IMR-90 (cell line): ENCODE measurements at regions not wholly inside any gene's neighbourhood (a gene's known extent, or its start where the extent isn't known, plus 50 kb on each side); places are given as distances from the start of the nearest gene placed in this dataset.

Experiments
- ATAC-seq: fragments of 200-7000 bp; cut with Tn5 transposase; 2 replicates; pipeline ENCODE4 v1.9.1; 2020; ENCODE audit warnings: low read depth, mild to moderate bottlenecking, moderate library complexity
- BruUV-seq: library from RNA; stranded (reverse); fragments of 400-500 nt; replicated peaks from 2 replicates; lab custom pipeline; 2021; lab: Mats Ljungman, UMichigan
- CTCF ChIA-PET: fragments of 300-600 bp; formaldehyde crosslinking; extraction: SDS; loops from one replicate; lab custom pipeline; 2021; ENCODE audit warnings: antibody characterized with exemption; lab: Yijun Ruan, JAX
- POLR2A ChIA-PET: fragments of 300-600 bp; sonication (Branson Sonifier 250); formaldehyde crosslinking; loops from one replicate; lab custom pipeline; 2022; ENCODE audit warnings: antibody characterized with exemption; ENCODE audit not compliant: unreplicated experiment; lab: Charles Lee
- DNase-seq: peaks from one replicate; pipeline ENCODE4 v3.0.0; 2013
- H2AFZ ChIP-seq: replicated peaks from 2 replicates; pipeline ENCODE3; 2013; ENCODE audit warnings: low read length, mild to moderate bottlenecking; ENCODE audit not compliant: poor library complexity
- H2AK5ac ChIP-seq: 2 replicates; pipeline ENCODE4 v1.6.1; 2013; ENCODE audit warnings: low read depth, low read length, inconsistent platforms
- H2AK9ac ChIP-seq: replicated peaks from 2 replicates; pipeline ENCODE3; 2013; ENCODE audit warnings: mild to moderate bottlenecking, low read depth, low read length, moderate library complexity; ENCODE audit not compliant: poor library complexity
- H2BK120ac ChIP-seq: 2 replicates; pipeline ENCODE4 v1.6.1; 2013; ENCODE audit warnings: low read depth, low read length, inconsistent platforms
- H2BK15ac ChIP-seq: 3 replicates; pipeline ENCODE4 v1.6.1; 2013; ENCODE audit warnings: low read depth, low read length, inconsistent platforms
- H2BK20ac ChIP-seq: 2 replicates; pipeline ENCODE4 v1.6.1; 2013; ENCODE audit warnings: low read depth, mild to moderate bottlenecking, inconsistent platforms, low read length, moderate library complexity
- H2BK5ac ChIP-seq: 2 replicates; pipeline ENCODE4 v1.6.1; 2013; ENCODE audit warnings: mild to moderate bottlenecking, low read depth, low read length, inconsistent platforms; ENCODE audit not compliant: poor library complexity, severe bottlenecking
- H3K14ac ChIP-seq: replicated peaks from 2 replicates; pipeline ENCODE4 v1.6.1; 2013; ENCODE audit warnings: low read depth, low read length, inconsistent platforms
- H3K18ac ChIP-seq: 2 replicates; pipeline ENCODE4 v1.6.1; 2013; ENCODE audit warnings: low read depth, low read length, control low read depth
- H3K23ac ChIP-seq: 2 replicates; pipeline ENCODE4 v1.6.1; 2013; ENCODE audit warnings: low read depth, low read length, inconsistent platforms
- H3K27ac ChIP-seq: 2 replicates; pipeline ENCODE4 v1.5.1; 2013; ENCODE audit warnings: mild to moderate bottlenecking, control low read depth, low read length; ENCODE audit not compliant: insufficient read depth
- H3K27me3 ChIP-seq: 2 replicates; pipeline ENCODE4 v1.6.1; 2013; ENCODE audit warnings: low read length; ENCODE audit not compliant: control insufficient read depth, insufficient read depth
- H3K36me3 ChIP-seq: 2 replicates; pipeline ENCODE4 v1.6.1; 2013; ENCODE audit warnings: low read length, mixed read lengths; ENCODE audit not compliant: control insufficient read depth, insufficient read depth
- H3K4ac ChIP-seq: 2 replicates; pipeline ENCODE4 v1.6.1; 2013; ENCODE audit warnings: low read depth, low read length, inconsistent platforms
- H3K4me1 ChIP-seq: 2 replicates; pipeline ENCODE4 v1.6.1; 2013; ENCODE audit warnings: low read length, mixed read lengths; ENCODE audit not compliant: control insufficient read depth, insufficient read depth
- H3K4me2 ChIP-seq: 2 replicates; pipeline ENCODE4 v1.6.1; 2013; ENCODE audit warnings: low read depth, mild to moderate bottlenecking, control low read depth, low read length, moderate library complexity
- H3K4me3 ChIP-seq: 2 replicates; pipeline ENCODE4 v1.5.1; 2013; ENCODE audit warnings: low read depth, mild to moderate bottlenecking, control low read depth, low read length, moderate library complexity; ENCODE audit not compliant: insufficient read depth
- H3K56ac ChIP-seq: 2 replicates; pipeline ENCODE4 v1.6.1; 2013; ENCODE audit warnings: low read length, inconsistent platforms; ENCODE audit not compliant: insufficient read depth; ENCODE audit errors: extremely low read depth
- H3K79me1 ChIP-seq, 2 experiments: 2 replicates each; pipeline ENCODE4 v1.6.1; 2013; ENCODE audit warnings: low read length in 2 of 2, inconsistent platforms in 1 of 2, low read depth in 1 of 2
- H3K9ac ChIP-seq: 2 replicates; pipeline ENCODE4 v1.6.1; 2013; ENCODE audit warnings: low read depth, low read length, control low read depth
- H3K9me1 ChIP-seq: 2 replicates; pipeline ENCODE4 v1.6.1; 2013; ENCODE audit warnings: low read length, inconsistent platforms; ENCODE audit not compliant: insufficient read depth
- H3K9me3 ChIP-seq: 2 replicates; pipeline ENCODE4 v1.6.1; 2013; ENCODE audit warnings: low read length; ENCODE audit not compliant: control insufficient read depth, insufficient read depth
- H4K20me1 ChIP-seq: 2 replicates; pipeline ENCODE4 v1.6.1; 2013; ENCODE audit warnings: low read length, inconsistent platforms; ENCODE audit not compliant: insufficient read depth
- H4K5ac ChIP-seq: 2 replicates; pipeline ENCODE4 v1.6.1; 2013; ENCODE audit warnings: mild to moderate bottlenecking, low read depth, low read length, control low read depth
- H4K8ac ChIP-seq, 2 experiments: 2 replicates each; pipeline ENCODE4 v1.6.1; 2013; ENCODE audit warnings: low read depth in 2 of 2, low read length in 2 of 2, control low read depth in 1 of 2, inconsistent platforms in 1 of 2
- H4K91ac ChIP-seq: 2 replicates; pipeline ENCODE4 v1.6.1; 2013; ENCODE audit warnings: low read depth, low read length, inconsistent platforms; ENCODE audit not compliant: insufficient read depth
- BHLHE40 ChIP-seq: fragments of 150-350 bp; IDR thresholded peaks from 2 replicates; pipeline ENCODE4 v1.6.1; 2016; ENCODE audit warnings: mild to moderate bottlenecking, low read depth, low read length
- CEBPB ChIP-seq: IDR thresholded peaks from 2 replicates; pipeline ENCODE4 v1.6.1; 2012; ENCODE audit warnings: low read depth, low read length, improper control_type of control experiment
- CHD1 ChIP-seq: IDR thresholded peaks from 2 replicates; pipeline ENCODE4 v1.6.1; 2012; ENCODE audit warnings: low read depth, low read length, improper control_type of control experiment
- FOS ChIP-seq: fragments of 150-350 bp; IDR thresholded peaks from 2 replicates; pipeline ENCODE4 v1.6.1; 2016; ENCODE audit warnings: low read depth, low read length
- MAFK ChIP-seq: IDR thresholded peaks from 2 replicates; pipeline ENCODE4 v1.6.1; 2012; ENCODE audit warnings: low read depth, low read length, improper control_type of control experiment
- MAZ ChIP-seq: IDR thresholded peaks from 2 replicates; pipeline ENCODE4 v1.6.1; 2012; ENCODE audit warnings: low read depth, mild to moderate bottlenecking, low read length, improper control_type of control experiment, moderate library complexity, borderline replicate concordance
- MXI1 ChIP-seq: IDR thresholded peaks from 2 replicates; pipeline ENCODE4 v1.6.1; 2012; ENCODE audit warnings: low read depth, mild to moderate bottlenecking, low read length, moderate library complexity, borderline replicate concordance
- NFE2L2 ChIP-seq: fragments of 150-350 bp; IDR thresholded peaks from 2 replicates; pipeline ENCODE4 v1.6.1; 2016; ENCODE audit warnings: low read depth, mild to moderate bottlenecking, low read length
- POLR2A ChIP-seq: IDR thresholded peaks from 2 replicates; pipeline ENCODE4 v1.6.1; 2012; ENCODE audit warnings: mild to moderate bottlenecking, low read depth, low read length
- RAD21 ChIP-seq: IDR thresholded peaks from 2 replicates; pipeline ENCODE4 v1.6.1; 2012; ENCODE audit warnings: low read length, improper control_type of control experiment
- RCOR1 ChIP-seq: IDR thresholded peaks from 2 replicates; pipeline ENCODE4 v1.6.1; 2012; ENCODE audit warnings: mild to moderate bottlenecking, low read length, improper control_type of control experiment; ENCODE audit not compliant: insufficient replicate concordance
- RFX5 ChIP-seq: IDR thresholded peaks from 2 replicates; pipeline ENCODE4 v1.8.0; 2012; ENCODE audit warnings: low read depth, mild to moderate bottlenecking, low read length, moderate library complexity
- SMC3 ChIP-seq: fragments of 150-350 bp; IDR thresholded peaks from 2 replicates; pipeline ENCODE4 v1.6.1; 2016; ENCODE audit warnings: low read depth, mild to moderate bottlenecking, antibody characterized with exemption, low read length, moderate library complexity
- whole genome bisulfite sequencing, 2 experiments: methylation state at CpG; one replicate each; pipeline versions ENCODE4 v1.1.5 to v1.1.7; 2013; ENCODE audit warnings: missing lambda C conversion rate in 2 of 2; ENCODE audit not compliant: insufficient read length in 1 of 2; ENCODE audit errors: extremely low coverage in 2 of 2; 5-methylcytosine and 5-hydroxymethylcytosine counted together
- dilution Hi-C: fragments of 300-500 bp; cut with HindIII; formaldehyde crosslinking; loops from one replicate; pipeline ENCODE4 v1.14.3; 2018; ENCODE audit warnings: low sequenced_read_pairs; ENCODE audit not compliant: unreplicated experiment
- in situ Hi-C: fragments of 300-500 bp; cut with MboI; formaldehyde crosslinking; loops from 3 replicates; pipeline ENCODE4 v1.14.3; 2019; ENCODE audit warnings: low sequenced_read_pairs, inconsistent platforms, mixed read lengths
- intact Hi-C: fragments of 100-400 bp; cut with micrococcal nuclease; formaldehyde crosslinking; loops from 2 replicates; pipeline ENCODE4 v1.10.0; 2022
- TF ChIP-seq, protein P1 (sequence below): fragments of 150-350 bp; IDR thresholded peaks from 2 replicates; pipeline ENCODE4 v1.6.1; 2017; ENCODE audit warnings: mild to moderate bottlenecking, antibody characterized with exemption, low read length, low read depth
- TF ChIP-seq, protein P2 (sequence below): fragments of 150-350 bp; IDR thresholded peaks from 2 replicates; pipeline ENCODE4 v1.6.1; 2016; ENCODE audit warnings: low read depth, mild to moderate bottlenecking, low read length, moderate library complexity, borderline replicate concordance
- TF ChIP-seq, protein P3 (sequence below): conservative IDR thresholded peaks from 2 replicates; pipeline ENCODE4 v1.5.1; 2012; ENCODE audit warnings: mild to moderate bottlenecking, low read depth, low read length, improper control_type of control experiment

DNA sequence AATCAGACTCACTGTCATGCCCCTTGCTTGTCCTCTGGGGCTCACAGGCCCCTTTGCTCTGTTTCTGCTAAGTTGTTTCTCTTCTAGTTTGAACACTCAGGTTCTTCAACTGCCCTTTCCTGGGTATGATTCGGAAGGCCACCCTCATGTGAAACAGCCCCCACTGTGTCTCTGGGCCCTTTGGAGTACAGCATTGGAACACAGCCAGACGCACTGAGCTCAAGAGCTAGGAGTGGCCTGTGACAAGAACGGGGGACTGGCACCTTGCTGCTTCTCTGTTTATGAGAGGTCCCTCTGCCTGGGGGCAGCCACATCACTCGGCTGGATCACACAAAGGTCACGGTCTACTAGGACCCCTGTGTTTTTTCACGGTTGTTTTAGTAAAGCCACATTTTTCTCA is 114.4 kb upstream of the ZC3H12A start:
- H3K4ac ChIP-seq = no peak overlapping the region
- H3K4me2 ChIP-seq = no peak overlapping the region
- no peak overlapping the region for H2BK5ac ChIP-seq
- H3K9me1 ChIP-seq = no peaks in the 10 kb centered on the region
- no peak for TF ChIP-seq CHD1
- no peak for TF ChIP-seq SMC3
- TF ChIP-seq, protein P1, sequence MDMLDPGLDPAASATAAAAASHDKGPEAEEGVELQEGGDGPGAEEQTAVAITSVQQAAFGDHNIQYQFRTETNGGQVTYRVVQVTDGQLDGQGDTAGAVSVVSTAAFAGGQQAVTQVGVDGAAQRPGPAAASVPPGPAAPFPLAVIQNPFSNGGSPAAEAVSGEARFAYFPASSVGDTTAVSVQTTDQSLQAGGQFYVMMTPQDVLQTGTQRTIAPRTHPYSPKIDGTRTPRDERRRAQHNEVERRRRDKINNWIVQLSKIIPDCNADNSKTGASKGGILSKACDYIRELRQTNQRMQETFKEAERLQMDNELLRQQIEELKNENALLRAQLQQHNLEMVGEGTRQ = no peak
- no peak for TF ChIP-seq NFE2L2
- TF ChIP-seq CEBPB = no peak
- no peak for TF ChIP-seq BHLHE40
- no peak for TF ChIP-seq MAZ
- no peak for TF ChIP-seq RCOR1
- TF ChIP-seq MXI1 = no peak
- TF ChIP-seq POLR2A = no peak
- TF ChIP-seq RFX5 = no peak
- TF ChIP-seq RAD21 = no peak
- TF ChIP-seq, protein P2, sequence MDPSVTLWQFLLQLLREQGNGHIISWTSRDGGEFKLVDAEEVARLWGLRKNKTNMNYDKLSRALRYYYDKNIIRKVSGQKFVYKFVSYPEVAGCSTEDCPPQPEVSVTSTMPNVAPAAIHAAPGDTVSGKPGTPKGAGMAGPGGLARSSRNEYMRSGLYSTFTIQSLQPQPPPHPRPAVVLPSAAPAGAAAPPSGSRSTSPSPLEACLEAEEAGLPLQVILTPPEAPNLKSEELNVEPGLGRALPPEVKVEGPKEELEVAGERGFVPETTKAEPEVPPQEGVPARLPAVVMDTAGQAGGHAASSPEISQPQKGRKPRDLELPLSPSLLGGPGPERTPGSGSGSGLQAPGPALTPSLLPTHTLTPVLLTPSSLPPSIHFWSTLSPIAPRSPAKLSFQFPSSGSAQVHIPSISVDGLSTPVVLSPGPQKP = no peak
- no peak for TF ChIP-seq MAFK
- TF ChIP-seq, protein P3, sequence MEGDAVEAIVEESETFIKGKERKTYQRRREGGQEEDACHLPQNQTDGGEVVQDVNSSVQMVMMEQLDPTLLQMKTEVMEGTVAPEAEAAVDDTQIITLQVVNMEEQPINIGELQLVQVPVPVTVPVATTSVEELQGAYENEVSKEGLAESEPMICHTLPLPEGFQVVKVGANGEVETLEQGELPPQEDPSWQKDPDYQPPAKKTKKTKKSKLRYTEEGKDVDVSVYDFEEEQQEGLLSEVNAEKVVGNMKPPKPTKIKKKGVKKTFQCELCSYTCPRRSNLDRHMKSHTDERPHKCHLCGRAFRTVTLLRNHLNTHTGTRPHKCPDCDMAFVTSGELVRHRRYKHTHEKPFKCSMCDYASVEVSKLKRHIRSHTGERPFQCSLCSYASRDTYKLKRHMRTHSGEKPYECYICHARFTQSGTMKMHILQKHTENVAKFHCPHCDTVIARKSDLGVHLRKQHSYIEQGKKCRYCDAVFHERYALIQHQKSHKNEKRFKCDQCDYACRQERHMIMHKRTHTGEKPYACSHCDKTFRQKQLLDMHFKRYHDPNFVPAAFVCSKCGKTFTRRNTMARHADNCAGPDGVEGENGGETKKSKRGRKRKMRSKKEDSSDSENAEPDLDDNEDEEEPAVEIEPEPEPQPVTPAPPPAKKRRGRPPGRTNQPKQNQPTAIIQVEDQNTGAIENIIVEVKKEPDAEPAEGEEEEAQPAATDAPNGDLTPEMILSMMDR = no peak
- TF ChIP-seq FOS = no peak
- no peak overlapping the region for H3K4me3 ChIP-seq
- no peak overlapping the region for H2BK15ac ChIP-seq
- no peaks in the 10 kb centered on the region for H3K79me1 ChIP-seq
- intact Hi-C loops (no loop called here), dilution Hi-C loops (no loop called here), in situ Hi-C loops (no loop called here)
- no peak overlapping the region for H4K91ac ChIP-seq
- H2AK9ac ChIP-seq = no peak overlapping the region
- no peak overlapping the region for H2AK5ac ChIP-seq
- no peak overlapping the region for H4K5ac ChIP-seq
- no peak overlapping the region for H2AFZ ChIP-seq
- H3K4me1 ChIP-seq = no peaks in the 10 kb centered on the region
- no peak overlapping the region for H3K18ac ChIP-seq
- no peaks in the 10 kb centered on the region for H4K20me1 ChIP-seq
- no peak overlapping the region for H2BK120ac ChIP-seq
- H3K56ac ChIP-seq = no peak overlapping the region
- ChIA-PET POLR2A (no interaction called here), CTCF (no interaction called here)
- ATAC-seq (no peak), DNase-seq (no peak)
- no peak overlapping the region for H3K27ac ChIP-seq
- no peaks in the 10 kb centered on the region for H3K27me3 ChIP-seq
- no peaks in the 10 kb centered on the region for H3K36me3 ChIP-seq
- no peaks in the 10 kb centered on the region for H3K9me3 ChIP-seq
- H3K14ac ChIP-seq = no peak overlapping the region
- no peak overlapping the region for H2BK20ac ChIP-seq
- no peak overlapping the region for H3K23ac ChIP-seq
- 38% methylated on average over 2 of the region's 6 CpGs; no CpG with 5 or more reads in 1 of the 2 experiments for WGBS, 2 experiments
- BruUV-seq = no TSS peak
- H3K9ac ChIP-seq = no peak overlapping the region
- no peak overlapping the region for H4K8ac ChIP-seq
